Hepatocyte (in vitro differentiated cells): ENCODE measurements at regions not wholly inside any gene's neighbourhood (a gene's known extent, or its start where the extent isn't known, plus 50 kb on each side); places are given as distances from the start of the nearest gene placed in this dataset.

Source experiments
- EZH2 ChIP-seq: fragments of 200-600 bp; sonication (generic); IDR thresholded peaks from 2 replicates; pipeline ENCODE4 v1.6.1; 2016; ENCODE audit warnings: antibody characterized with exemption, mild to moderate bottlenecking, borderline replicate concordance
- EZH2phosphoT487 ChIP-seq: fragments of 200-600 bp; sonication (generic); IDR thresholded peaks from one replicate; pipeline ENCODE4 v1.6.1; 2018; ENCODE audit warnings: antibody characterized with exemption, mild to moderate bottlenecking, low read depth, moderate library complexity; ENCODE audit not compliant: unreplicated experiment, severe bottlenecking
- TF ChIP-seq, protein P1 (sequence below): fragments of 200-600 bp; sonication (generic); IDR thresholded peaks from 2 replicates; pipeline ENCODE4 v1.5.1; 2016; ENCODE audit warnings: antibody characterized with exemption, mild to moderate bottlenecking; ENCODE audit not compliant: poor library complexity

DNA sequence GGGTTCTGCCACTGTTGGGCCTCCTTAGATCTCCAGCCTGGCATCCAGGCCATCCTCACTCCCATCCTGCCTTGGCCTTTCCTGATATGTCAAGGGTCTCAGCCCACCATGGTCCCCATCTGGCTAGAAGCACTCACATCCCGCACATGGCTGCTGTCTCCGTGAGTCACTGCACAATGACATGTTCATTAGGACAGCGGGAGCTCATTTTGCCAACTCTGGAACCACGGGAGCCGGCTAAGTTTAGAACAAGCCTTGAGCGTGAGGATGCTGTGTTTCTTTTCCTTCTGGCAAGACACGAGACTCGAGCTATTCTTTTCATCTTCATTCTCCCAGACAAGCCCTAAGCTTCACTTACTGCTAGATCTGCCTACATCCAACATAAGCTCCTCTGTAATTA is 65.7 kb upstream of the KSR1 start:
- TF ChIP-seq, protein P1, sequence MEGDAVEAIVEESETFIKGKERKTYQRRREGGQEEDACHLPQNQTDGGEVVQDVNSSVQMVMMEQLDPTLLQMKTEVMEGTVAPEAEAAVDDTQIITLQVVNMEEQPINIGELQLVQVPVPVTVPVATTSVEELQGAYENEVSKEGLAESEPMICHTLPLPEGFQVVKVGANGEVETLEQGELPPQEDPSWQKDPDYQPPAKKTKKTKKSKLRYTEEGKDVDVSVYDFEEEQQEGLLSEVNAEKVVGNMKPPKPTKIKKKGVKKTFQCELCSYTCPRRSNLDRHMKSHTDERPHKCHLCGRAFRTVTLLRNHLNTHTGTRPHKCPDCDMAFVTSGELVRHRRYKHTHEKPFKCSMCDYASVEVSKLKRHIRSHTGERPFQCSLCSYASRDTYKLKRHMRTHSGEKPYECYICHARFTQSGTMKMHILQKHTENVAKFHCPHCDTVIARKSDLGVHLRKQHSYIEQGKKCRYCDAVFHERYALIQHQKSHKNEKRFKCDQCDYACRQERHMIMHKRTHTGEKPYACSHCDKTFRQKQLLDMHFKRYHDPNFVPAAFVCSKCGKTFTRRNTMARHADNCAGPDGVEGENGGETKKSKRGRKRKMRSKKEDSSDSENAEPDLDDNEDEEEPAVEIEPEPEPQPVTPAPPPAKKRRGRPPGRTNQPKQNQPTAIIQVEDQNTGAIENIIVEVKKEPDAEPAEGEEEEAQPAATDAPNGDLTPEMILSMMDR, result no peak
- TF ChIP-seq EZH2 (no peak), EZH2phosphoT487 (no peak)
